ENCODE measurements at regions not wholly inside any gene's neighbourhood (a gene's known extent, or its start where the extent isn't known, plus 50 kb on each side); places are given as distances from the start of the nearest gene placed in this dataset.
A peak's percentile ranks its signal among the peaks of the same experiment; 100 is the strongest.

GRCh38 chr10:100620087-100620835 lies 84.5 kb downstream of the HIF1AN start:
- no peaks in the 10 kb centered on the region for H3K4me1 ChIP-seq (ENCODE audit: insufficient read depth, low read length)
- no peaks in the 10 kb centered on the region for H3K36me3 ChIP-seq (ENCODE audit: insufficient read depth, low read length)
- H3K27ac ChIP-seq (ENCODE audit: low read depth, low read length): no peak overlapping the region
- peaks cover 0 to 4% (median 0%) of the 10 kb centered on the region in 5 donors for H3K9me3 Mint-ChIP-seq
- no peak overlapping the region for H3K4me3 Mint-ChIP-seq
- DNase-seq: no peak
- H3K27me3 ChIP-seq (ENCODE audit: insufficient read depth, low read length, poor library complexity, severe bottlenecking): peaks cover 15% of the 10 kb centered on the region
- ChIA-PET CTCF (no interaction called here), POLR2A (no interaction called here)
- H3K9me3 ChIP-seq (ENCODE audit: low read length): no peaks in the 10 kb centered on the region
- H3K4me3 ChIP-seq (ENCODE audit: low read length): no peak overlapping the region
- no peak overlapping the region for H3K27ac Mint-ChIP-seq
- peaks cover 0 to 3% (median 3%) of the 10 kb centered on the region in 3 donors for H3K4me1 Mint-ChIP-seq
- peaks cover 0 to 2% (median 0%) of the 10 kb centered on the region in 3 donors for H3K36me3 Mint-ChIP-seq
- peaks cover 34 to 80% of the 10 kb centered on the region in 2 donors for H3K27me3 Mint-ChIP-seq

- peak overlapping the region in 6 of 7 donors; percentile 64 to 85 (median 69) for H3K4me3 Mint-ChIP-seq
- no peak overlapping the region for H3K4me3 ChIP-seq (ENCODE audit: low read length)
- H3K27ac ChIP-seq (ENCODE audit: low read depth, low read length): no peak overlapping the region
- peaks cover 15% of the 10 kb centered on the region for H3K27me3 ChIP-seq (ENCODE audit: insufficient read depth, low read length, poor library complexity, severe bottlenecking)
- CTCF ChIA-PET: no interaction called here
- no peaks in the 10 kb centered on the region for H3K36me3 ChIP-seq (ENCODE audit: insufficient read depth, low read length)
- POLR2A ChIA-PET: no interaction called here
- H3K27me3 Mint-ChIP-seq: peaks cover 39 to 84% of the 10 kb centered on the region in 2 donors
- H3K4me1 Mint-ChIP-seq: peaks cover 0 to 3% (median 3%) of the 10 kb centered on the region in 3 donors
- no peaks in the 10 kb centered on the region for H3K4me1 ChIP-seq (ENCODE audit: insufficient read depth, low read length)
- H3K9me3 Mint-ChIP-seq: peaks cover 0 to 4% (median 0%) of the 10 kb centered on the region in 5 donors
- no peaks in the 10 kb centered on the region for H3K9me3 ChIP-seq (ENCODE audit: low read length)
- peak overlapping the region in 1 of 8 donors; percentile 89 for H3K27ac Mint-ChIP-seq
- DNase-seq: peak in 4 of 5 donors; percentile 14 to 62 (median 24)
- H3K36me3 Mint-ChIP-seq: peaks cover 0 to 2% (median 0%) of the 10 kb centered on the region in 3 donors
Measured at GRCh38 chr10:100621360-100622205, 85.8 kb downstream of the HIF1AN start.

GRCh38 chr10:100622946-100623345 lies 87.2 kb downstream of the HIF1AN start:
- DNase-seq: no peak
- Histone ChIP-seq H3K4me1 (ENCODE audit: insufficient read depth, low read length) (no peaks in the 10 kb centered on the region), H3K27me3 (ENCODE audit: insufficient read depth, low read length, poor library complexity, severe bottlenecking) (peaks cover 15% of the 10 kb centered on the region), H3K4me3 (ENCODE audit: low read length) (no peak overlapping the region), H3K27ac (ENCODE audit: low read depth, low read length) (no peak overlapping the region), H3K9me3 (ENCODE audit: low read length) (no peaks in the 10 kb centered on the region), H3K36me3 (ENCODE audit: insufficient read depth, low read length) (no peaks in the 10 kb centered on the region)
- Mint-ChIP-seq H3K4me1 (peaks cover 0 to 3% (median 3%) of the 10 kb centered on the region in 3 donors), H3K27ac (no peak overlapping the region), H3K9me3 (peaks cover 0 to 4% (median 0%) of the 10 kb centered on the region in 5 donors), H3K4me3 (no peak overlapping the region), H3K36me3 (no peaks in the 10 kb centered on the region), H3K27me3 (peaks cover 39 to 83% of the 10 kb centered on the region in 2 donors)
- CTCF ChIA-PET: no interaction called here
- POLR2A ChIA-PET: no interaction called here

GRCh38 chr10:100623521-100624230 lies 87.9 kb downstream of the HIF1AN start:
- H3K27ac ChIP-seq (ENCODE audit: low read depth, low read length): no peak overlapping the region
- Mint-ChIP-seq H3K27me3 (peaks cover 35 to 82% of the 10 kb centered on the region in 2 donors), H3K27ac (no peak overlapping the region), H3K9me3 (peaks cover 0 to 4% (median 0%) of the 10 kb centered on the region in 5 donors), H3K36me3 (no peaks in the 10 kb centered on the region), H3K4me1 (peaks cover 0 to 3% (median 3%) of the 10 kb centered on the region in 3 donors), H3K4me3 (no peak overlapping the region)
- ChIA-PET POLR2A (no interaction called here), CTCF (no interaction called here)
- no peak overlapping the region for H3K4me3 ChIP-seq (ENCODE audit: low read length)
- H3K4me1 ChIP-seq (ENCODE audit: insufficient read depth, low read length): no peaks in the 10 kb centered on the region
- DNase-seq: no peak
- no peaks in the 10 kb centered on the region for H3K36me3 ChIP-seq (ENCODE audit: insufficient read depth, low read length)
- H3K27me3 ChIP-seq (ENCODE audit: insufficient read depth, low read length, poor library complexity, severe bottlenecking): peaks cover 14% of the 10 kb centered on the region
- H3K9me3 ChIP-seq (ENCODE audit: low read length): no peaks in the 10 kb centered on the region

- H3K9me3 ChIP-seq (ENCODE audit: low read length): no peaks in the 10 kb centered on the region
- H3K36me3 ChIP-seq (ENCODE audit: insufficient read depth, low read length): no peaks in the 10 kb centered on the region
- no peak overlapping the region for H3K27ac ChIP-seq (ENCODE audit: low read depth, low read length)
- no peak overlapping the region for H3K27ac Mint-ChIP-seq
- no peak overlapping the region for H3K4me3 Mint-ChIP-seq
- no peak overlapping the region for H3K4me3 ChIP-seq (ENCODE audit: low read length)
- H3K36me3 Mint-ChIP-seq: no peaks in the 10 kb centered on the region
- ChIA-PET POLR2A (no interaction called here), CTCF (no interaction called here)
- peaks cover 0 to 4% (median 0%) of the 10 kb centered on the region in 5 donors for H3K9me3 Mint-ChIP-seq
- peaks cover 10% of the 10 kb centered on the region for H3K27me3 ChIP-seq (ENCODE audit: insufficient read depth, low read length, poor library complexity, severe bottlenecking)
- H3K27me3 Mint-ChIP-seq: peaks cover 35 to 76% of the 10 kb centered on the region in 2 donors
- H3K4me1 ChIP-seq (ENCODE audit: insufficient read depth, low read length): no peaks in the 10 kb centered on the region
- peaks cover 0 to 3% (median 3%) of the 10 kb centered on the region in 3 donors for H3K4me1 Mint-ChIP-seq
- DNase-seq: no peak
Measured at GRCh38 chr10:100624298-100624697, 88.6 kb downstream of the HIF1AN start.

- Histone ChIP-seq H3K4me1 (ENCODE audit: insufficient read depth, low read length) (no peaks in the 10 kb centered on the region), H3K9me3 (ENCODE audit: low read length) (no peaks in the 10 kb centered on the region), H3K36me3 (ENCODE audit: insufficient read depth, low read length) (no peaks in the 10 kb centered on the region), H3K27ac (ENCODE audit: low read depth, low read length) (no peak overlapping the region), H3K4me3 (ENCODE audit: low read length) (no peak overlapping the region), H3K27me3 (ENCODE audit: insufficient read depth, low read length, poor library complexity, severe bottlenecking) (peaks cover 10% of the 10 kb centered on the region)
- Mint-ChIP-seq H3K4me1 (peaks cover 0 to 3% (median 3%) of the 10 kb centered on the region in 3 donors), H3K9me3 (peaks cover 0 to 4% (median 0%) of the 10 kb centered on the region in 5 donors), H3K27me3 (peaks cover 26 to 70% of the 10 kb centered on the region in 2 donors), H3K36me3 (no peaks in the 10 kb centered on the region), H3K4me3 (no peak overlapping the region), H3K27ac (no peak overlapping the region)
- ChIA-PET POLR2A (no interaction called here), CTCF (no interaction called here)
- no peak for DNase-seq
Measured at GRCh38 chr10:100625816-100626215, 90.1 kb downstream of the HIF1AN start.

GRCh38 chr10:100628061-100628460 lies 92.3 kb downstream of the HIF1AN start:
- H3K9me3 Mint-ChIP-seq: peaks cover 0 to 2% (median 0%) of the 10 kb centered on the region in 5 donors
- peak overlapping the region in 1 of 8 donors; percentile 57 for H3K27ac Mint-ChIP-seq
- no peaks in the 10 kb centered on the region for H3K9me3 ChIP-seq (ENCODE audit: low read length)
- no peak overlapping the region for H3K4me3 Mint-ChIP-seq
- no peak overlapping the region for H3K4me3 ChIP-seq (ENCODE audit: low read length)
- H3K36me3 Mint-ChIP-seq: no peaks in the 10 kb centered on the region
- ChIA-PET CTCF (no interaction called here), POLR2A (no interaction called here)
- H3K4me1 ChIP-seq (ENCODE audit: insufficient read depth, low read length): no peaks in the 10 kb centered on the region
- H3K36me3 ChIP-seq (ENCODE audit: insufficient read depth, low read length): no peaks in the 10 kb centered on the region
- DNase-seq: no peak
- no peak overlapping the region for H3K27ac ChIP-seq (ENCODE audit: low read depth, low read length)
- H3K27me3 Mint-ChIP-seq: peaks cover 34 to 61% of the 10 kb centered on the region in 2 donors
- no peaks in the 10 kb centered on the region for H3K4me1 Mint-ChIP-seq
- H3K27me3 ChIP-seq (ENCODE audit: insufficient read depth, low read length, poor library complexity, severe bottlenecking): no peaks in the 10 kb centered on the region
